Natural killer cell (primary cell): ENCODE measurements at regions not wholly inside any gene's neighbourhood (a gene's known extent, or its start where the extent isn't known, plus 50 kb on each side); places are given as distances from the start of the nearest gene placed in this dataset.

Experiments
- ATAC-seq, 3 donors: fragments of 150-1000 bp in 2 of 3; fragments of 200-7000 bp in 1 of 3; cut with Tn5 transposase; 1 replicate in 1 of 3; 2 replicates in 2 of 3; pipeline ENCODE4 v1.10.0; 2021; ENCODE audit warnings: mild to moderate bottlenecking in 2 of 3, moderate library complexity in 2 of 3
- DNase-seq, 2 donors: peaks; one replicate each; pipeline versions ENCODE4 v3.0.0 to v3.0.0-alpha.2; 2013 to 2021; ENCODE audit warnings: mixed read lengths in 1 of 2
- H3K27ac ChIP-seq: one replicate; pipeline ENCODE4 v1.5.1; 2013; ENCODE audit warnings: mild to moderate bottlenecking, low read length
- H3K27me3 ChIP-seq: one replicate; pipeline ENCODE4 v1.6.1; 2013; ENCODE audit warnings: low read length; ENCODE audit not compliant: control insufficient read depth, insufficient read depth
- H3K36me3 ChIP-seq: one replicate; pipeline ENCODE4 v1.6.1; 2013; ENCODE audit warnings: low read length; ENCODE audit not compliant: control insufficient read depth, insufficient read depth
- H3K4me1 ChIP-seq: one replicate; pipeline ENCODE4 v1.6.1; 2013; ENCODE audit warnings: low read length; ENCODE audit not compliant: control insufficient read depth, insufficient read depth
- H3K4me3 ChIP-seq: one replicate; pipeline ENCODE4 v1.5.1; 2013; ENCODE audit warnings: low read length
- H3K9me3 ChIP-seq: one replicate; pipeline ENCODE4 v1.6.1; 2013; ENCODE audit warnings: low read length; ENCODE audit not compliant: control insufficient read depth, insufficient read depth
- H3K27ac Mint-ChIP-seq, 2 donors: one replicate each; pipeline ENCODE4 v1.8.0; 2022; ENCODE audit warnings: mild to moderate bottlenecking in 2 of 2, mixed read lengths in 2 of 2, moderate library complexity in 1 of 2
- H3K27me3 Mint-ChIP-seq, 2 donors: one replicate each; pipeline ENCODE4 v1.8.0; 2022; ENCODE audit warnings: low read depth in 2 of 2, mixed read lengths in 2 of 2
- H3K36me3 Mint-ChIP-seq: one replicate; pipeline ENCODE4 v1.8.0; 2022; ENCODE audit warnings: mixed read lengths
- H3K4me1 Mint-ChIP-seq, 2 donors: one replicate each; pipeline ENCODE4 v1.8.0; 2022; ENCODE audit warnings: mixed read lengths in 2 of 2
- H3K4me3 Mint-ChIP-seq: one replicate; pipeline ENCODE4 v1.8.0; 2022; ENCODE audit warnings: mild to moderate bottlenecking, moderate library complexity, mixed read lengths
- H3K9me3 Mint-ChIP-seq, 2 donors: one replicate each; pipeline ENCODE4 v1.8.0; 2022; ENCODE audit warnings: mixed read lengths in 2 of 2
- CTCF ChIP-seq: fragments of 200-600 bp; IDR thresholded peaks from one replicate; pipeline ENCODE4 v1.8.0; 2022; ENCODE audit warnings: antibody characterized with exemption
- WGBS: methylation state at CpG from one replicate; pipeline ENCODE4 v1.1.7; 2013; ENCODE audit warnings: missing lambda C conversion rate; ENCODE audit not compliant: insufficient coverage; 5-methylcytosine and 5-hydroxymethylcytosine counted together
- intact Hi-C: fragments of 100-400 bp; cut with micrococcal nuclease; formaldehyde crosslinking; loops from one replicate; pipeline ENCODE4 v1.14.2; 2022

DNA sequence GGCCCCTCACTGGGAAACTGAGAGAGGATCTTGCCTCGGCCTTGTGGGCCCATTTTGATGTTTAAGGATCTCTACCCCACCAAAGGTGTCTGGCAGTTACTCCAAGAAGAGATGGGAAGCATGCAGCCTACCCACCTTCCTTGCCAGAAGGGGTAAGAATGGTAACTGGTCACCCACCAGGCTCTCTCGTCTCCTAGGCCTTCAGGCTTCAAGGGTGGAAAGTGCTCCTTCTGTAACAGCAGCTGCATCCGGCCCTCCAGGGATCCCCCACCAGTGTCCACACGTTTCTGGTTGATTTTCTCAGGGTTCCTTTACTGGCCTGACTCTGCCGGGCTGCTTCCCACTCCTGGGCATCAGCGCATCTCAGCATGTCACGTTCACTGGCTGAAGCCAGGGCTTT, 204.4 kb upstream of the IRX1 start:
- 73% methylated on average over 7 of the region's 7 CpGs for WGBS
- DNase-seq (no peak), ATAC-seq (no peak)
- no peaks in the 10 kb centered on the region for H3K4me1 ChIP-seq
- Mint-ChIP-seq H3K4me3 (no peak overlapping the region), H3K4me1 (no peaks in the 10 kb centered on the region), H3K36me3 (no peaks in the 10 kb centered on the region), H3K9me3 (peaks cover 0 to 2% of the 10 kb centered on the region in 2 donors), H3K27me3 (no peaks in the 10 kb centered on the region), H3K27ac (no peak overlapping the region)
- H3K36me3 ChIP-seq, result no peaks in the 10 kb centered on the region
- no peak for TF ChIP-seq CTCF
- H3K27me3 ChIP-seq, result no peaks in the 10 kb centered on the region
- intact Hi-C loops, result no loop called here
- peaks cover 2% of the 10 kb centered on the region for H3K9me3 ChIP-seq
- H3K4me3 ChIP-seq, result no peak overlapping the region
- no peak overlapping the region for H3K27ac ChIP-seq

GRCh38 chr5:3389471-3390026, 206.1 kb upstream of the IRX1 start:
- no peak overlapping the region for H3K27ac ChIP-seq
- Mint-ChIP-seq H3K9me3 (peaks cover 0 to 2% of the 10 kb centered on the region in 2 donors), H3K36me3 (no peaks in the 10 kb centered on the region), H3K27ac (no peak overlapping the region), H3K4me1 (no peaks in the 10 kb centered on the region), H3K4me3 (no peak overlapping the region), H3K27me3 (no peaks in the 10 kb centered on the region)
- no peaks in the 10 kb centered on the region for H3K36me3 ChIP-seq
- whole genome bisulfite sequencing, result 67% methylated on average over 6 of the region's 11 CpGs
- no peaks in the 10 kb centered on the region for H3K4me1 ChIP-seq
- no peaks in the 10 kb centered on the region for H3K27me3 ChIP-seq
- no peak for ATAC-seq
- intact Hi-C loops, result no loop called here
- H3K9me3 ChIP-seq, result peaks cover 2% of the 10 kb centered on the region
- DNase-seq, result no peak
- no peak overlapping the region for H3K4me3 ChIP-seq
- no peak for TF ChIP-seq CTCF

GRCh38 chr5:3386637-3387036, 209.0 kb upstream of the IRX1 start:
- ATAC-seq, result no peak
- Mint-ChIP-seq H3K27ac (no peak overlapping the region), H3K4me1 (no peaks in the 10 kb centered on the region), H3K36me3 (no peaks in the 10 kb centered on the region), H3K9me3 (peaks cover 0 to 7% of the 10 kb centered on the region in 2 donors), H3K4me3 (no peak overlapping the region), H3K27me3 (no peaks in the 10 kb centered on the region)
- Histone ChIP-seq H3K4me1 (no peaks in the 10 kb centered on the region), H3K27ac (no peak overlapping the region), H3K36me3 (no peaks in the 10 kb centered on the region), H3K9me3 (no peaks in the 10 kb centered on the region), H3K4me3 (no peak overlapping the region), H3K27me3 (no peaks in the 10 kb centered on the region)
- intact Hi-C loops, result no loop called here
- TF ChIP-seq CTCF, result no peak
- DNase-seq, result no peak
- 91% methylated on average over 17 of the region's 17 CpGs for WGBS

DNA sequence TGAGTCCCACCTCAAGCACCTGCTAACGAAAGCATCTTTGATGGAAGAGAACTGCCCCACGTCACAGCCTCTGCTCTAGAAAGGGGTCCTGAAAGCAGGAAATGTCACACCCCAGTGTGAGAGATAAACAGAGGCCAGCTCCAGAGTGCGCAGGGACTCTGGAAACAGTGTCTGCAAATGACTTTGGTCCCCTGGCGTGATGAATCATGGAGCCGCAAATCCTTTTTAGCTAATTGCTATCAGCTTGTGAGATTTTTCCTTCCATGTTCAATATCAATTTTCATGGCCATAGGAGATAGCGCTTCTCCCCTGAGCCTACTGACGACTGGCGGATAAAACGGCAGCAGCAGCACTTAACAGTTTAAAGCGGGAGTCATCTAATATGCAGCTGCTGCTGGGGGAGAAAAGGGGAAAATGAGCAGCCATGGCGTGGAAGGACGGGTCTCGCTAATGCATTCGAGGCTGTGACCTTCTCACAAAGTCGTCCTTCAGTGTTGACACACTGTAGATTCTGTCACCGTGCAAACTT, 209.6 kb upstream of the IRX1 start:
- Histone ChIP-seq H3K27me3 (no peaks in the 10 kb centered on the region), H3K9me3 (no peaks in the 10 kb centered on the region), H3K4me3 (no peak overlapping the region), H3K36me3 (no peaks in the 10 kb centered on the region), H3K4me1 (no peaks in the 10 kb centered on the region), H3K27ac (no peak overlapping the region)
- Mint-ChIP-seq H3K4me3 (no peak overlapping the region), H3K4me1 (no peaks in the 10 kb centered on the region), H3K27me3 (no peaks in the 10 kb centered on the region), H3K36me3 (no peaks in the 10 kb centered on the region), H3K9me3 (peaks cover 0 to 5% of the 10 kb centered on the region in 2 donors), H3K27ac (no peak overlapping the region)
- 84% methylated on average over 16 of the region's 16 CpGs for WGBS
- intact Hi-C loops, result no loop called here
- no peak for TF ChIP-seq CTCF
- ATAC-seq (no peak), DNase-seq (no peak)
